IMR-90 (cell line): ENCODE measurements at regions not wholly inside any gene's neighbourhood (a gene's known extent, or its start where the extent isn't known, plus 50 kb on each side); places are given as distances from the start of the nearest gene placed in this dataset.

Experiments used
- ATAC-seq: fragments of 200-7000 bp; cut with Tn5 transposase; 2 replicates; pipeline ENCODE4 v1.9.1; 2020; ENCODE audit warnings: low read depth, mild to moderate bottlenecking, moderate library complexity
- BruUV-seq: library from RNA; stranded (reverse); fragments of 400-500 nt; replicated peaks from 2 replicates; lab custom pipeline; 2021; lab: Mats Ljungman, UMichigan
- CTCF ChIA-PET: fragments of 300-600 bp; formaldehyde crosslinking; extraction: SDS; loops from one replicate; lab custom pipeline; 2021; ENCODE audit warnings: antibody characterized with exemption; lab: Yijun Ruan, JAX
- POLR2A ChIA-PET: fragments of 300-600 bp; sonication (Branson Sonifier 250); formaldehyde crosslinking; loops from one replicate; lab custom pipeline; 2022; ENCODE audit warnings: antibody characterized with exemption; ENCODE audit not compliant: unreplicated experiment; lab: Charles Lee
- DNase-seq: peaks from one replicate; pipeline ENCODE4 v3.0.0; 2013
- H2AFZ ChIP-seq: replicated peaks from 2 replicates; pipeline ENCODE3; 2013; ENCODE audit warnings: low read length, mild to moderate bottlenecking; ENCODE audit not compliant: poor library complexity
- H2AK5ac ChIP-seq: 2 replicates; pipeline ENCODE4 v1.6.1; 2013; ENCODE audit warnings: low read depth, low read length, inconsistent platforms
- H2AK9ac ChIP-seq: replicated peaks from 2 replicates; pipeline ENCODE3; 2013; ENCODE audit warnings: mild to moderate bottlenecking, low read depth, low read length, moderate library complexity; ENCODE audit not compliant: poor library complexity
- H2BK120ac ChIP-seq: 2 replicates; pipeline ENCODE4 v1.6.1; 2013; ENCODE audit warnings: low read depth, low read length, inconsistent platforms
- H2BK15ac ChIP-seq: 3 replicates; pipeline ENCODE4 v1.6.1; 2013; ENCODE audit warnings: low read depth, low read length, inconsistent platforms
- H2BK20ac ChIP-seq: 2 replicates; pipeline ENCODE4 v1.6.1; 2013; ENCODE audit warnings: low read depth, mild to moderate bottlenecking, inconsistent platforms, low read length, moderate library complexity
- H2BK5ac ChIP-seq: 2 replicates; pipeline ENCODE4 v1.6.1; 2013; ENCODE audit warnings: mild to moderate bottlenecking, low read depth, low read length, inconsistent platforms; ENCODE audit not compliant: poor library complexity, severe bottlenecking
- H3K14ac ChIP-seq: replicated peaks from 2 replicates; pipeline ENCODE4 v1.6.1; 2013; ENCODE audit warnings: low read depth, low read length, inconsistent platforms
- H3K18ac ChIP-seq: 2 replicates; pipeline ENCODE4 v1.6.1; 2013; ENCODE audit warnings: low read depth, low read length, control low read depth
- H3K23ac ChIP-seq: 2 replicates; pipeline ENCODE4 v1.6.1; 2013; ENCODE audit warnings: low read depth, low read length, inconsistent platforms
- H3K27ac ChIP-seq: 2 replicates; pipeline ENCODE4 v1.5.1; 2013; ENCODE audit warnings: mild to moderate bottlenecking, control low read depth, low read length; ENCODE audit not compliant: insufficient read depth
- H3K27me3 ChIP-seq: 2 replicates; pipeline ENCODE4 v1.6.1; 2013; ENCODE audit warnings: low read length; ENCODE audit not compliant: control insufficient read depth, insufficient read depth
- H3K36me3 ChIP-seq: 2 replicates; pipeline ENCODE4 v1.6.1; 2013; ENCODE audit warnings: low read length, mixed read lengths; ENCODE audit not compliant: control insufficient read depth, insufficient read depth
- H3K4ac ChIP-seq: 2 replicates; pipeline ENCODE4 v1.6.1; 2013; ENCODE audit warnings: low read depth, low read length, inconsistent platforms
- H3K4me1 ChIP-seq: 2 replicates; pipeline ENCODE4 v1.6.1; 2013; ENCODE audit warnings: low read length, mixed read lengths; ENCODE audit not compliant: control insufficient read depth, insufficient read depth
- H3K4me2 ChIP-seq: 2 replicates; pipeline ENCODE4 v1.6.1; 2013; ENCODE audit warnings: low read depth, mild to moderate bottlenecking, control low read depth, low read length, moderate library complexity
- H3K4me3 ChIP-seq: 2 replicates; pipeline ENCODE4 v1.5.1; 2013; ENCODE audit warnings: low read depth, mild to moderate bottlenecking, control low read depth, low read length, moderate library complexity; ENCODE audit not compliant: insufficient read depth
- H3K56ac ChIP-seq: 2 replicates; pipeline ENCODE4 v1.6.1; 2013; ENCODE audit warnings: low read length, inconsistent platforms; ENCODE audit not compliant: insufficient read depth; ENCODE audit errors: extremely low read depth
- H3K79me1 ChIP-seq, 2 experiments: 2 replicates each; pipeline ENCODE4 v1.6.1; 2013; ENCODE audit warnings: low read length in 2 of 2, inconsistent platforms in 1 of 2, low read depth in 1 of 2
- H3K9ac ChIP-seq: 2 replicates; pipeline ENCODE4 v1.6.1; 2013; ENCODE audit warnings: low read depth, low read length, control low read depth
- H3K9me1 ChIP-seq: 2 replicates; pipeline ENCODE4 v1.6.1; 2013; ENCODE audit warnings: low read length, inconsistent platforms; ENCODE audit not compliant: insufficient read depth
- H3K9me3 ChIP-seq: 2 replicates; pipeline ENCODE4 v1.6.1; 2013; ENCODE audit warnings: low read length; ENCODE audit not compliant: control insufficient read depth, insufficient read depth
- H4K20me1 ChIP-seq: 2 replicates; pipeline ENCODE4 v1.6.1; 2013; ENCODE audit warnings: low read length, inconsistent platforms; ENCODE audit not compliant: insufficient read depth
- H4K5ac ChIP-seq: 2 replicates; pipeline ENCODE4 v1.6.1; 2013; ENCODE audit warnings: mild to moderate bottlenecking, low read depth, low read length, control low read depth
- H4K8ac ChIP-seq, 2 experiments: 2 replicates each; pipeline ENCODE4 v1.6.1; 2013; ENCODE audit warnings: low read depth in 2 of 2, low read length in 2 of 2, control low read depth in 1 of 2, inconsistent platforms in 1 of 2
- H4K91ac ChIP-seq: 2 replicates; pipeline ENCODE4 v1.6.1; 2013; ENCODE audit warnings: low read depth, low read length, inconsistent platforms; ENCODE audit not compliant: insufficient read depth
- CEBPB ChIP-seq: IDR thresholded peaks from 2 replicates; pipeline ENCODE4 v1.6.1; 2012; ENCODE audit warnings: low read depth, low read length, improper control_type of control experiment
- CHD1 ChIP-seq: IDR thresholded peaks from 2 replicates; pipeline ENCODE4 v1.6.1; 2012; ENCODE audit warnings: low read depth, low read length, improper control_type of control experiment
- CTCF ChIP-seq: conservative IDR thresholded peaks from 2 replicates; pipeline ENCODE4 v1.5.1; 2012; ENCODE audit warnings: mild to moderate bottlenecking, low read depth, low read length, improper control_type of control experiment
- ELK1 ChIP-seq: fragments of 150-350 bp; IDR thresholded peaks from 2 replicates; pipeline ENCODE4 v1.6.1; 2016; ENCODE audit warnings: low read depth, mild to moderate bottlenecking, low read length, moderate library complexity, borderline replicate concordance
- FOS ChIP-seq: fragments of 150-350 bp; IDR thresholded peaks from 2 replicates; pipeline ENCODE4 v1.6.1; 2016; ENCODE audit warnings: low read depth, low read length
- MAFK ChIP-seq: IDR thresholded peaks from 2 replicates; pipeline ENCODE4 v1.6.1; 2012; ENCODE audit warnings: low read depth, low read length, improper control_type of control experiment
- MAZ ChIP-seq: IDR thresholded peaks from 2 replicates; pipeline ENCODE4 v1.6.1; 2012; ENCODE audit warnings: low read depth, mild to moderate bottlenecking, low read length, improper control_type of control experiment, moderate library complexity, borderline replicate concordance
- MXI1 ChIP-seq: IDR thresholded peaks from 2 replicates; pipeline ENCODE4 v1.6.1; 2012; ENCODE audit warnings: low read depth, mild to moderate bottlenecking, low read length, moderate library complexity, borderline replicate concordance
- NFE2L2 ChIP-seq: fragments of 150-350 bp; IDR thresholded peaks from 2 replicates; pipeline ENCODE4 v1.6.1; 2016; ENCODE audit warnings: low read depth, mild to moderate bottlenecking, low read length
- POLR2A ChIP-seq: IDR thresholded peaks from 2 replicates; pipeline ENCODE4 v1.6.1; 2012; ENCODE audit warnings: mild to moderate bottlenecking, low read depth, low read length
- RAD21 ChIP-seq: IDR thresholded peaks from 2 replicates; pipeline ENCODE4 v1.6.1; 2012; ENCODE audit warnings: low read length, improper control_type of control experiment
- RFX5 ChIP-seq: IDR thresholded peaks from 2 replicates; pipeline ENCODE4 v1.8.0; 2012; ENCODE audit warnings: low read depth, mild to moderate bottlenecking, low read length, moderate library complexity
- USF2 ChIP-seq: fragments of 150-350 bp; IDR thresholded peaks from 2 replicates; pipeline ENCODE4 v1.6.1; 2017; ENCODE audit warnings: mild to moderate bottlenecking, antibody characterized with exemption, low read length, low read depth
- WGBS, 2 experiments: methylation state at CpG; one replicate each; pipeline versions ENCODE4 v1.1.5 to v1.1.7; 2013; ENCODE audit warnings: missing lambda C conversion rate in 2 of 2; ENCODE audit not compliant: insufficient read length in 1 of 2; ENCODE audit errors: extremely low coverage in 2 of 2; 5-methylcytosine and 5-hydroxymethylcytosine counted together
- dilution Hi-C: fragments of 300-500 bp; cut with HindIII; formaldehyde crosslinking; loops from one replicate; pipeline ENCODE4 v1.14.3; 2018; ENCODE audit warnings: low sequenced_read_pairs; ENCODE audit not compliant: unreplicated experiment
- in situ Hi-C: fragments of 300-500 bp; cut with MboI; formaldehyde crosslinking; loops from 3 replicates; pipeline ENCODE4 v1.14.3; 2019; ENCODE audit warnings: low sequenced_read_pairs, inconsistent platforms, mixed read lengths
- intact Hi-C: fragments of 100-400 bp; cut with micrococcal nuclease; formaldehyde crosslinking; loops from 2 replicates; pipeline ENCODE4 v1.10.0; 2022

- Histone ChIP-seq H4K8ac (no peak overlapping the region), H2AK5ac (no peak overlapping the region), H3K23ac (no peak overlapping the region), H3K27me3 (peaks cover 7% of the 10 kb centered on the region), H3K4me1 (no peaks in the 10 kb centered on the region), H4K5ac (no peak overlapping the region), H4K91ac (no peak overlapping the region), H2BK20ac (no peak overlapping the region), H3K4me3 (no peak overlapping the region), H3K27ac (no peak overlapping the region), H3K56ac (no peak overlapping the region), H3K4ac (no peak overlapping the region), H2AK9ac (no peak overlapping the region), H3K9me3 (no peaks in the 10 kb centered on the region), H2AFZ (no peak overlapping the region), H3K9ac (no peak overlapping the region), H2BK5ac (no peak overlapping the region), H3K36me3 (no peaks in the 10 kb centered on the region), H3K4me2 (no peak overlapping the region), H3K79me1 (no peaks in the 10 kb centered on the region), H3K14ac (no peak overlapping the region), H3K9me1 (no peaks in the 10 kb centered on the region), H2BK15ac (no peak overlapping the region), H2BK120ac (no peak overlapping the region), H3K18ac (no peak overlapping the region), H4K20me1 (no peaks in the 10 kb centered on the region)
- 60% methylated on average over 1 of the region's 4 CpGs; no CpG with 5 or more reads in 1 of the 2 experiments for WGBS, 2 experiments
- no peak for ATAC-seq
- dilution Hi-C loops = no loop called here
- ChIA-PET CTCF (no interaction called here), POLR2A (no interaction called here)
- BruUV-seq = no TSS peak
- no peak for DNase-seq
- TF ChIP-seq MAZ = no peak
- TF ChIP-seq MXI1 = no peak
- no peak for TF ChIP-seq NFE2L2
- TF ChIP-seq MAFK = no peak
- no peak for TF ChIP-seq CTCF
- TF ChIP-seq USF2 = no peak
- TF ChIP-seq RFX5 = no peak
- no peak for TF ChIP-seq ELK1
- TF ChIP-seq RAD21 = no peak
- no peak for TF ChIP-seq POLR2A
- TF ChIP-seq CHD1 = no peak
- no peak for TF ChIP-seq CEBPB
- no peak for TF ChIP-seq FOS
- in situ Hi-C loops = no loop called here
- intact Hi-C loops = no loop called here
Measured at GRCh38 chr10:60678978-60679377, 99.3 kb upstream of the CDK1 start.
